HG02588 (cell line): ENCODE measurements at regions not wholly inside any gene's neighbourhood (a gene's known extent, or its start where the extent isn't known, plus 50 kb on each side); places are given as distances from the start of the nearest gene placed in this dataset.

Experiments used
- ATAC-seq: cut with Tn5 transposase; IDR thresholded peaks from one replicate; pipeline ENCODE4 v1.9.1; 2021; ENCODE audit warnings: mild to moderate bottlenecking, moderate library complexity; ENCODE audit not compliant: unreplicated experiment

GRCh38 chr17:65409381-65409780 lies 152.1 kb downstream of the AXIN2 start:
- no peak for ATAC-seq

GRCh38 chr17:65408050-65408449 lies 153.4 kb downstream of the AXIN2 start:
- ATAC-seq = no peak

GRCh38 chr17:65407017-65407416 lies 154.4 kb downstream of the AXIN2 start:
- no peak for ATAC-seq

- ATAC-seq = no peak
Measured at GRCh38 chr17:65406552-65406951, 154.9 kb downstream of the AXIN2 start.

GRCh38 chr17:65405563-65405962 lies 155.9 kb downstream of the AXIN2 start:
- ATAC-seq = no peak

- no peak for ATAC-seq
Measured at GRCh38 chr17:65404761-65405160, 156.7 kb downstream of the AXIN2 start.

GRCh38 chr17:65403626-65404025 lies 157.8 kb downstream of the AXIN2 start:
- no peak for ATAC-seq

GRCh38 chr17:65402513-65403496 lies 158.6 kb downstream of the AXIN2 start:
- ATAC-seq = no peak

GRCh38 chr17:65401561-65401960 lies 159.9 kb downstream of the AXIN2 start:
- ATAC-seq = no peak

- no peak for ATAC-seq
Measured at GRCh38 chr17:65400701-65401100, 160.7 kb downstream of the AXIN2 start.

GRCh38 chr17:65398040-65398787 lies 163.2 kb downstream of the AXIN2 start:
- ATAC-seq = no peak

- no peak for ATAC-seq
Measured at GRCh38 chr17:65395924-65396323, 165.5 kb downstream of the AXIN2 start.

- no peak for ATAC-seq
Measured at GRCh38 chr17:65394811-65395472, 166.5 kb downstream of the AXIN2 start.

GRCh38 chr17:65393514-65393913 lies 167.9 kb downstream of the AXIN2 start:
- no peak for ATAC-seq

- no peak for ATAC-seq
Measured at GRCh38 chr17:65389949-65390348, 171.5 kb downstream of the AXIN2 start.

- no peak for ATAC-seq
Measured at GRCh38 chr17:65389426-65389825, 172.0 kb downstream of the AXIN2 start.

- no peak for ATAC-seq
Measured at GRCh38 chr17:65388911-65389310, 172.5 kb downstream of the AXIN2 start.

- no peak for ATAC-seq
Measured at GRCh38 chr17:65387322-65387721, 174.1 kb downstream of the AXIN2 start.

GRCh38 chr17:65385726-65386125 lies 175.7 kb downstream of the AXIN2 start:
- ATAC-seq = no peak

- ATAC-seq = no peak
Measured at GRCh38 chr17:65385071-65385470, 176.4 kb downstream of the AXIN2 start.

GRCh38 chr17:65381152-65381551 lies 180.3 kb downstream of the AXIN2 start:
- ATAC-seq = no peak
